RWPE1 (cell line): ENCODE measurements at regions not wholly inside any gene's neighbourhood (a gene's known extent, or its start where the extent isn't known, plus 50 kb on each side); places are given as distances from the start of the nearest gene placed in this dataset.
A peak's percentile ranks its signal among the peaks of the same experiment; 100 is the strongest.

Source experiments
- CTCF ChIA-PET: fragments of 350-600 bp; sonication (Branson Sonifier 250); formaldehyde crosslinking; extraction: SDS; loops from one replicate; lab custom pipeline; 2021; lab: Yijun Ruan, JAX
- POLR2A ChIA-PET: fragments of 400-600 bp; formaldehyde crosslinking; extraction: SDS; loops from one replicate; lab custom pipeline; 2020; ENCODE audit warnings: antibody characterized with exemption; ENCODE audit not compliant: low non-redundant PET; lab: Yijun Ruan, JAX
- DNase-seq: peaks from one replicate; pipeline ENCODE4 v3.0.0; 2012; ENCODE audit warnings: low spot score
- H3K27ac ChIP-seq: fragments of 450-650 bp; 2 replicates; pipeline ENCODE4 v1.5.1; 2017
- CTCF ChIP-seq: fragments of 450-650 bp; conservative IDR thresholded peaks from 2 replicates; pipeline ENCODE4 v1.5.1; 2017; ENCODE audit warnings: low read depth, mild to moderate bottlenecking

GRCh38 chr13:84933797-84934196 lies 865.4 kb downstream of the SLITRK6 start:
- TF ChIP-seq CTCF: no peak
- H3K27ac ChIP-seq: no peak overlapping the region
- DNase-seq: no peak
- ChIA-PET POLR2A (no interaction called here), CTCF (no interaction called here)

- no peak overlapping the region for H3K27ac ChIP-seq
- POLR2A ChIA-PET: no interaction called here
- CTCF ChIA-PET: no interaction called here
- no peak for TF ChIP-seq CTCF
- no peak for DNase-seq
Measured at GRCh38 chr13:84931264-84931663, 868.0 kb downstream of the SLITRK6 start.

GRCh38 chr13:84927442-84928169 lies 871.6 kb downstream of the SLITRK6 start:
- no peak for DNase-seq
- no peak for TF ChIP-seq CTCF
- CTCF ChIA-PET: no interaction called here
- H3K27ac ChIP-seq: no peak overlapping the region
- POLR2A ChIA-PET: no interaction called here

GRCh38 chr13:84925443-84925842 lies 873.8 kb downstream of the SLITRK6 start:
- no peak overlapping the region for H3K27ac ChIP-seq
- no peak for TF ChIP-seq CTCF
- POLR2A ChIA-PET: interaction anchor here (0.5 kb wide), 2 partner anchors 61 to 862 kb away, joined by 3 read pairs; no protein-coding TSS in a partner anchor
- peak; percentile 48 for DNase-seq
- CTCF ChIA-PET: no interaction called here

- no peak for TF ChIP-seq CTCF
- DNase-seq: no peak
- POLR2A ChIA-PET: no interaction called here
- H3K27ac ChIP-seq: no peak overlapping the region
- CTCF ChIA-PET: no interaction called here
Measured at GRCh38 chr13:84923831-84924230, 875.4 kb downstream of the SLITRK6 start.

GRCh38 chr13:84917252-84917878 lies 881.9 kb downstream of the SLITRK6 start:
- peak; percentile 12 for DNase-seq
- TF ChIP-seq CTCF: peak; percentile 48
- no peak overlapping the region for H3K27ac ChIP-seq
- POLR2A ChIA-PET: no interaction called here
- CTCF ChIA-PET: interaction anchor here (1.0 kb wide), 1 partner anchor 882 kb away, joined by 3 read pairs; the partner anchor contains the start of gene SLITRK6
